SU-DHL-6 (cell line): ENCODE measurements at regions not wholly inside any gene's neighbourhood (a gene's known extent, or its start where the extent isn't known, plus 50 kb on each side); places are given as distances from the start of the nearest gene placed in this dataset.

ENCODE experiments used
- H2AFZ ChIP-seq: fragments of 200-600 bp; sonication (generic); 2 replicates; pipeline ENCODE4 v1.6.1; 2014; ENCODE audit warnings: low read depth, mild to moderate bottlenecking, moderate library complexity, mixed read lengths, antibody characterized with exemption, low read length; ENCODE audit not compliant: severe bottlenecking
- H3F3A ChIP-seq: fragments of 200-600 bp; shearing (Covaris generic); 2 replicates; pipeline ENCODE4 v1.6.0; 2016; ENCODE audit warnings: antibody characterized with exemption, mild to moderate bottlenecking; ENCODE audit not compliant: insufficient read depth
- H3K27ac ChIP-seq: fragments of 200-600 bp; sonication (generic); 2 replicates; pipeline ENCODE4 v1.5.1; 2016; ENCODE audit warnings: low read depth, mild to moderate bottlenecking, low read length, moderate library complexity, mixed read lengths
- H3K27me3 ChIP-seq: fragments of 200-600 bp; sonication (generic), shearing (Covaris generic); 2 replicates; pipeline ENCODE4 v1.6.0; 2014; ENCODE audit warnings: mild to moderate bottlenecking, low read length
- H3K36me3 ChIP-seq: fragments of 200-600 bp; sonication (generic); 2 replicates; pipeline ENCODE4 v1.6.1; 2014; ENCODE audit warnings: mild to moderate bottlenecking, low read length, mixed read lengths
- H3K4me2 ChIP-seq: fragments of 300-600, 200-600 bp; shearing (Covaris generic), sonication (generic); 2 replicates; pipeline ENCODE4 v1.6.0; 2014; ENCODE audit warnings: low read length, low read depth, mild to moderate bottlenecking; ENCODE audit not compliant: poor library complexity, severe bottlenecking
- H3K4me3 ChIP-seq: fragments of 200-600 bp; sonication (generic); 2 replicates; pipeline ENCODE4 v1.5.1; 2014; ENCODE audit warnings: antibody characterized with exemption, low read length, mild to moderate bottlenecking, mixed read lengths; ENCODE audit not compliant: insufficient read depth, poor library complexity, severe bottlenecking
- H3K79me2 ChIP-seq: fragments of 200-600 bp; sonication (generic); 2 replicates; pipeline ENCODE4 v1.6.1; 2014; ENCODE audit warnings: mild to moderate bottlenecking, low read length, moderate library complexity; ENCODE audit not compliant: insufficient read depth
- H3K9ac ChIP-seq: fragments of 200-600 bp; sonication (generic); 2 replicates; pipeline ENCODE4 v1.7.0; 2014; ENCODE audit warnings: mild to moderate bottlenecking, low read length
- H3K9me2 ChIP-seq: fragments of 200-600 bp; sonication (generic); replicated peaks from 2 replicates; pipeline ENCODE4 v1.6.1; 2014; ENCODE audit warnings: low read length; ENCODE audit not compliant: insufficient read depth
- H3K9me3 ChIP-seq: fragments of 200-600 bp; sonication (generic); 2 replicates; pipeline ENCODE4 v1.6.1; 2014; ENCODE audit warnings: low read length, mixed read lengths; ENCODE audit not compliant: insufficient read depth
- H4K20me1 ChIP-seq: fragments of 200-600 bp; sonication (generic); 2 replicates; pipeline ENCODE4 v1.6.1; 2014; ENCODE audit warnings: low read depth, mild to moderate bottlenecking, antibody characterized with exemption, low read length, moderate library complexity, mixed read lengths
- CTCF ChIP-seq: fragments of 200-600 bp; sonication (generic); IDR thresholded peaks from one replicate; pipeline ENCODE4 v1.5.1; 2017; ENCODE audit warnings: antibody characterized with exemption, mild to moderate bottlenecking, low read length, moderate library complexity; ENCODE audit not compliant: insufficient read depth, poor library complexity, severe bottlenecking
- EZH2phosphoT487 ChIP-seq: fragments of 200-600 bp; sonication (generic), shearing (Covaris generic); conservative IDR thresholded peaks from 2 replicates; pipeline ENCODE4 v1.6.1; 2018; ENCODE audit warnings: mild to moderate bottlenecking, antibody characterized with exemption, low read length, moderate library complexity, mixed read lengths

- H3K79me2 ChIP-seq: no peaks in the 10 kb centered on the region
- TF ChIP-seq EZH2phosphoT487: no peak
- no peak for TF ChIP-seq CTCF
- no peak overlapping the region for H3K4me3 ChIP-seq
- no peak overlapping the region for H2AFZ ChIP-seq
- H3K27me3 ChIP-seq: no peaks in the 10 kb centered on the region
- no peaks in the 10 kb centered on the region for H3F3A ChIP-seq
- H3K9me3 ChIP-seq: no peaks in the 10 kb centered on the region
- no peak overlapping the region for H3K4me2 ChIP-seq
- no peak overlapping the region for H3K9ac ChIP-seq
- H3K36me3 ChIP-seq: no peaks in the 10 kb centered on the region
- H3K9me2 ChIP-seq: no peaks in the 10 kb centered on the region
- H4K20me1 ChIP-seq: no peaks in the 10 kb centered on the region
- no peak overlapping the region for H3K27ac ChIP-seq
Measured at GRCh38 chr4:117477925-117478324, 392.5 kb upstream of the TRAM1L1 start.

- H3K27me3 ChIP-seq: no peaks in the 10 kb centered on the region
- no peaks in the 10 kb centered on the region for H3K79me2 ChIP-seq
- no peaks in the 10 kb centered on the region for H3F3A ChIP-seq
- no peaks in the 10 kb centered on the region for H3K9me3 ChIP-seq
- H3K9me2 ChIP-seq: no peaks in the 10 kb centered on the region
- H3K4me3 ChIP-seq: no peak overlapping the region
- no peak overlapping the region for H3K27ac ChIP-seq
- no peak overlapping the region for H3K9ac ChIP-seq
- H3K36me3 ChIP-seq: no peaks in the 10 kb centered on the region
- TF ChIP-seq CTCF: no peak
- no peak for TF ChIP-seq EZH2phosphoT487
- H4K20me1 ChIP-seq: no peaks in the 10 kb centered on the region
- H3K4me2 ChIP-seq: no peak overlapping the region
- no peak overlapping the region for H2AFZ ChIP-seq
Measured at GRCh38 chr4:117478702-117479101, 393.3 kb upstream of the TRAM1L1 start.

GRCh38 chr4:117479673-117480072 is 394.3 kb upstream of the TRAM1L1 start:
- no peak overlapping the region for H3K4me2 ChIP-seq
- no peak overlapping the region for H3K4me3 ChIP-seq
- H3K9ac ChIP-seq: no peak overlapping the region
- TF ChIP-seq EZH2phosphoT487 (no peak), CTCF (no peak)
- H3K36me3 ChIP-seq: no peaks in the 10 kb centered on the region
- H3K9me2 ChIP-seq: no peaks in the 10 kb centered on the region
- H3K27ac ChIP-seq: no peak overlapping the region
- no peaks in the 10 kb centered on the region for H3K79me2 ChIP-seq
- H3F3A ChIP-seq: no peaks in the 10 kb centered on the region
- H3K27me3 ChIP-seq: no peaks in the 10 kb centered on the region
- no peaks in the 10 kb centered on the region for H4K20me1 ChIP-seq
- H2AFZ ChIP-seq: no peak overlapping the region
- H3K9me3 ChIP-seq: no peaks in the 10 kb centered on the region
